Parathyroid adenoma (tissue), 2 donors: ENCODE measurements at regions not wholly inside any gene's neighbourhood (a gene's known extent, or its start where the extent isn't known, plus 50 kb on each side); places are given as distances from the start of the nearest gene placed in this dataset.

ENCODE experiments used
- H2AFZ ChIP-seq: fragments of 300-600 bp; sonication (generic); one replicate; pipeline ENCODE4 v1.7.0; 2017; ENCODE audit warnings: antibody characterized with exemption, mild to moderate bottlenecking
- H3K27ac ChIP-seq: fragments of 300-600 bp; sonication (generic); one replicate; pipeline ENCODE4 v1.7.0; 2017
- H3K27me3 ChIP-seq: fragments of 300-600 bp; sonication (generic); one replicate; pipeline ENCODE4 v1.7.0; 2017; ENCODE audit warnings: low read length; ENCODE audit not compliant: control insufficient read depth, insufficient read depth
- H3K36me3 ChIP-seq: fragments of 300-600 bp; sonication (generic); one replicate; pipeline ENCODE4 v1.7.0; 2017; ENCODE audit warnings: low read length; ENCODE audit not compliant: control insufficient read depth, insufficient read depth
- H3K4me1 ChIP-seq: fragments of 300-600 bp; sonication (generic); one replicate; pipeline ENCODE4 v1.7.0; 2017; ENCODE audit warnings: control low read depth
- H3K4me2 ChIP-seq: fragments of 300-600 bp; sonication (generic); one replicate; pipeline ENCODE4 v1.7.0; 2017; ENCODE audit warnings: low read length
- H3K4me3 ChIP-seq: fragments of 300-600 bp; sonication (generic); one replicate; pipeline ENCODE4 v1.7.0; 2017; ENCODE audit warnings: low read depth, low read length
- H3K79me2 ChIP-seq: fragments of 300-600 bp; sonication (generic); one replicate; pipeline ENCODE4 v1.7.0; 2017; ENCODE audit warnings: control low read depth
- H3K9ac ChIP-seq: fragments of 300-600 bp; sonication (generic); one replicate; pipeline ENCODE4 v1.7.0; 2017; ENCODE audit warnings: mild to moderate bottlenecking
- H3K9me3 ChIP-seq: fragments of 300-600 bp; sonication (generic); one replicate; pipeline ENCODE4 v1.7.0; 2017; ENCODE audit warnings: low read length; ENCODE audit not compliant: control insufficient read depth
- TF ChIP-seq, protein P1 (sequence below): fragments of 300-600 bp; sonication (generic); IDR thresholded peaks from one replicate; pipeline ENCODE4 v1.7.0; 2017; ENCODE audit warnings: antibody characterized with exemption, mild to moderate bottlenecking
- donor health status: primary hyperparathyroidism.

DNA sequence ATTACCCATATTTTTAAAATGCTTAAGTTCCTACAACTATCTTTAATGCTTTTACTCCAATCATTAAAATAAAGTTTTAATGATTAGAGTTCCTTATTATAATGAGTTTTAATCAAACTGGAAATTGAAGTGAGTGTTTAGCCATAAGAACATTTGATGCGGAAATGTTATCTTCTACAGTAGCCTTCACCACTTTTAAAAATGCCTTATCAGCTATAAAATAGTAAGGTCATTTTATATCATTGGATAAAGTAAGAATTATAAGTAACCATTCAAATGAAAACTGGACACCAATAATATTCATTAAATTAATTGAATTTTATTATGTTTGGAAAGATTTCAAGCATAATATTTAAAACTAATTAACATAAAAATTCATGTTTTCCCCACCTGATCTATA is 825.0 kb upstream of the ROBO1 start:
- no peaks in the 10 kb centered on the region for H3K4me1 ChIP-seq
- H3K36me3 ChIP-seq, result no peaks in the 10 kb centered on the region
- TF ChIP-seq, protein P1, sequence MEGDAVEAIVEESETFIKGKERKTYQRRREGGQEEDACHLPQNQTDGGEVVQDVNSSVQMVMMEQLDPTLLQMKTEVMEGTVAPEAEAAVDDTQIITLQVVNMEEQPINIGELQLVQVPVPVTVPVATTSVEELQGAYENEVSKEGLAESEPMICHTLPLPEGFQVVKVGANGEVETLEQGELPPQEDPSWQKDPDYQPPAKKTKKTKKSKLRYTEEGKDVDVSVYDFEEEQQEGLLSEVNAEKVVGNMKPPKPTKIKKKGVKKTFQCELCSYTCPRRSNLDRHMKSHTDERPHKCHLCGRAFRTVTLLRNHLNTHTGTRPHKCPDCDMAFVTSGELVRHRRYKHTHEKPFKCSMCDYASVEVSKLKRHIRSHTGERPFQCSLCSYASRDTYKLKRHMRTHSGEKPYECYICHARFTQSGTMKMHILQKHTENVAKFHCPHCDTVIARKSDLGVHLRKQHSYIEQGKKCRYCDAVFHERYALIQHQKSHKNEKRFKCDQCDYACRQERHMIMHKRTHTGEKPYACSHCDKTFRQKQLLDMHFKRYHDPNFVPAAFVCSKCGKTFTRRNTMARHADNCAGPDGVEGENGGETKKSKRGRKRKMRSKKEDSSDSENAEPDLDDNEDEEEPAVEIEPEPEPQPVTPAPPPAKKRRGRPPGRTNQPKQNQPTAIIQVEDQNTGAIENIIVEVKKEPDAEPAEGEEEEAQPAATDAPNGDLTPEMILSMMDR, result no peak
- no peak overlapping the region for H3K27ac ChIP-seq
- no peak overlapping the region for H3K4me2 ChIP-seq
- H3K4me3 ChIP-seq, result no peak overlapping the region
- no peaks in the 10 kb centered on the region for H3K9me3 ChIP-seq
- no peaks in the 10 kb centered on the region for H3K79me2 ChIP-seq
- H3K27me3 ChIP-seq, result no peaks in the 10 kb centered on the region
- no peak overlapping the region for H3K9ac ChIP-seq
- H2AFZ ChIP-seq, result no peak overlapping the region

DNA sequence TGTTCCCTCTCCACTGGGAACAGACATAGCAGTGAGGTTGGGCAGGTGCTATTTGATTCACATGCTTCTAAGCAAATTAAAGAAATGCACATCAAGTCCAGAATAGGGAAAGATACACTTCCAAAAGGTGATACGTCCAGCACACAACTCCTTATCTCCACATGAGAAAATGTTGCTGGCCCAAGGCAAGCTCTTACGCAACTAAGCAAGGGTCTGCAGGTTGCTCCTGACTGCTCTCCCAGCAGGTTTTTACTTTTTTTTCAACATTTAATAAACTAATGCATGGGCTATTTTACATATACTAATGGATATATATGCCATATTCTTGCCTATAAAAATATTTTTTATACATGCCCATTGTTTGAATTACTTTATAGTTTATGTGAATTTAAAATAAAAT is 818.5 kb upstream of the ROBO1 start:
- Histone ChIP-seq H3K36me3 (no peaks in the 10 kb centered on the region), H2AFZ (no peak overlapping the region), H3K4me1 (no peaks in the 10 kb centered on the region), H3K27me3 (no peaks in the 10 kb centered on the region), H3K9me3 (no peaks in the 10 kb centered on the region), H3K79me2 (no peaks in the 10 kb centered on the region), H3K4me2 (no peak overlapping the region), H3K9ac (no peak overlapping the region), H3K27ac (no peak overlapping the region), H3K4me3 (no peak overlapping the region)
- TF ChIP-seq, protein P1, result no peak

DNA sequence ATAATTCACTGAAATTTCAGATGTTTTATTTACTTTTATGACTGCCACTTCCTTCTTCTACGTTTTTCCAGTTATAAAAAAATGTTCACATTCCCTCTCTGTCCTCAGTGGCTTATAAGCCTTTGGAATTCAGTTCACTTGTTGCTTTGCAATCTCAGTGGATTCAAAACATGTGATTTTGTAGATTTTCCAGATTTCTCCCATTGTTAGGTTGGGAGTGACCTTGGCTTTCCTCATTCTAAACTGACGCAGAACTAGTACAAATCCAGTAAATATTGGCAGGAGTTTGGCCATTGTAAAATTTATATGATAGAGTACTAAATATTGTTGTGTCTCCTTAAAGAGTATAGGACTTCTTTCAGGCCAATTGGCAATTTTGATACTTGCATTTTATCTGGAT is 812.3 kb upstream of the ROBO1 start:
- H3K4me3 ChIP-seq, result no peak overlapping the region
- H3K9me3 ChIP-seq, result no peaks in the 10 kb centered on the region
- no peak overlapping the region for H3K4me2 ChIP-seq
- H2AFZ ChIP-seq, result no peak overlapping the region
- no peaks in the 10 kb centered on the region for H3K4me1 ChIP-seq
- H3K27ac ChIP-seq, result no peak overlapping the region
- no peaks in the 10 kb centered on the region for H3K79me2 ChIP-seq
- TF ChIP-seq, protein P1, result no peak
- no peaks in the 10 kb centered on the region for H3K27me3 ChIP-seq
- no peaks in the 10 kb centered on the region for H3K36me3 ChIP-seq
- H3K9ac ChIP-seq, result no peak overlapping the region

DNA sequence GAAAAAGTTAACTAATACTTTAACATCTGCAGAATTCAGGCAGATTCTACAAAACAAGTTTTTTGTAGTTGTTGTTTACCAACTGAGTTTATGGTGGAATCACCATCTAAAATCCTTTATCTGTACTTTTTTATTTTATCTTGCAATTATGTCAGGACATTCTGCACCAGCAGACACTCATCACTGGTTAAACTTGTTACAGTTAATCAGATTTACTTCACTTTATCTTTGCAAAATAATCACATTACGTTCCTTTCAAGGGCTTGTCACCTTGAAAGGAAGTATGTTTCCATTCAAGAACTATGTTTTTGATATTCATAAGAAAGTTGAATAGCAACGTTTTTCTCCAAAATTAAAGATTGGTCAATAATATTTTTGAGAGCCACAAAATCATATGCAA is 796.6 kb upstream of the ROBO1 start:
- Histone ChIP-seq H2AFZ (no peak overlapping the region), H3K27me3 (no peaks in the 10 kb centered on the region), H3K9ac (no peak overlapping the region), H3K9me3 (no peaks in the 10 kb centered on the region), H3K4me3 (no peak overlapping the region), H3K27ac (no peak overlapping the region), H3K36me3 (no peaks in the 10 kb centered on the region), H3K79me2 (no peaks in the 10 kb centered on the region), H3K4me2 (no peak overlapping the region), H3K4me1 (no peaks in the 10 kb centered on the region)
- TF ChIP-seq, protein P1, result no peak

DNA sequence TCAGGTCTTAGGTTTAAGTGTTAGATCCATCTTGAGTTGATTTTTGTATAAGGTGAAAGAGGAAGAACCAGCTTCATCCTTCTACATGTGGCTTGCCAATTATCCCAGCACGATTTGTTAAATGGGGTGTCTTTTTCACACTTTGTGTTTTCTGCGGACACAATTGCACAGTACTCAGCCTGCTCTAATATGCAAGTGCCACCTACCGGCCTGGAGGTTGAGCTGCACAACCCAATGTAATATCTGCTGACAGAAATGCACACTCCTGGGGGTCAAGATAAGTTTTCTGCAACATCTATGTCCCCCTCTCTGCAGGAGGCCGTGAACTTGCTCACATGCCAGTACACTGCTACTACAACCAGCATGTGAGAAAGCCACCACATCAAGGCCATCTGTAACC is 791.9 kb upstream of the ROBO1 start:
- H3K9ac ChIP-seq, result no peak overlapping the region
- no peaks in the 10 kb centered on the region for H3K9me3 ChIP-seq
- TF ChIP-seq, protein P1, result no peak
- H3K27ac ChIP-seq, result no peak overlapping the region
- no peak overlapping the region for H3K4me2 ChIP-seq
- no peaks in the 10 kb centered on the region for H3K4me1 ChIP-seq
- no peaks in the 10 kb centered on the region for H3K79me2 ChIP-seq
- H3K36me3 ChIP-seq, result no peaks in the 10 kb centered on the region
- no peak overlapping the region for H2AFZ ChIP-seq
- no peaks in the 10 kb centered on the region for H3K27me3 ChIP-seq
- no peak overlapping the region for H3K4me3 ChIP-seq
